ENCODE measurements at regions not wholly inside any gene's neighbourhood (a gene's known extent, or its start where the extent isn't known, plus 50 kb on each side); places are given as distances from the start of the nearest gene placed in this dataset.

- H3K27ac Mint-ChIP-seq: no peak overlapping the region
- no peak overlapping the region for H3K27ac ChIP-seq (ENCODE audit: low read depth in 1 of 2, low read length in 2 of 2)
- ATAC-seq (ENCODE audit: poor library complexity) (no peak), DNase-seq (no peak)
- ChIA-PET POLR2A (no interaction called here), CTCF (no interaction called here)
- H3K36me3 Mint-ChIP-seq (ENCODE audit: low read depth): no peaks in the 10 kb centered on the region
- no peaks in the 10 kb centered on the region for H3K4me1 Mint-ChIP-seq (ENCODE audit: low read depth)
- H3K36me3 ChIP-seq (ENCODE audit: insufficient read depth, low read length): no peaks in the 10 kb centered on the region
- no peaks in the 10 kb centered on the region for H3K4me1 ChIP-seq (ENCODE audit: insufficient read depth, low read length)
- H3K27me3 Mint-ChIP-seq: peaks cover 36% of the 10 kb centered on the region
- intact Hi-C loops (cut with DNase I, micrococcal nuclease): no loop called here
- TF ChIP-seq CTCF (IDR thresholded peaks at IDR 0.05): no peak
- peaks cover 3% of the 10 kb centered on the region for H3K9me3 Mint-ChIP-seq
- peaks cover 0 to 6% of the 10 kb centered on the region in 2 experiments for H3K9me3 ChIP-seq (ENCODE audit: control insufficient read depth in 1 of 2, insufficient read depth in 1 of 2, low read length in 2 of 2)
- peaks cover 0 to 4% of the 10 kb centered on the region in 2 experiments for H3K27me3 ChIP-seq (ENCODE audit: control insufficient read depth in 1 of 2, insufficient read depth in 2 of 2, low read length in 2 of 2)
- no peak overlapping the region for H3K4me3 Mint-ChIP-seq
- no peak overlapping the region for H3K4me3 ChIP-seq (ENCODE audit: low read length)
Observed at GRCh38 chr10:131792011-131792651, 108.7 kb upstream of the PPP2R2D start.

- H3K36me3 ChIP-seq (ENCODE audit: insufficient read depth, low read length): no peaks in the 10 kb centered on the region
- Mint-ChIP-seq H3K9me3 (peaks cover 4% of the 10 kb centered on the region), H3K4me1 (ENCODE audit: low read depth) (no peaks in the 10 kb centered on the region), H3K27ac (no peak overlapping the region), H3K4me3 (no peak overlapping the region), H3K27me3 (peaks cover 36% of the 10 kb centered on the region), H3K36me3 (ENCODE audit: low read depth) (no peaks in the 10 kb centered on the region)
- TF ChIP-seq CTCF (IDR thresholded peaks at IDR 0.05): no peak
- intact Hi-C loops (cut with DNase I, micrococcal nuclease): no loop called here
- no peak for DNase-seq
- peaks cover 0 to 4% of the 10 kb centered on the region in 2 experiments for H3K27me3 ChIP-seq (ENCODE audit: control insufficient read depth in 1 of 2, insufficient read depth in 2 of 2, low read length in 2 of 2)
- peaks cover 4 to 6% of the 10 kb centered on the region in 2 experiments for H3K9me3 ChIP-seq (ENCODE audit: control insufficient read depth in 1 of 2, insufficient read depth in 1 of 2, low read length in 2 of 2)
- ChIA-PET CTCF (no interaction called here), POLR2A (no interaction called here)
- H3K4me3 ChIP-seq (ENCODE audit: low read length): no peak overlapping the region
- H3K27ac ChIP-seq (ENCODE audit: low read depth in 1 of 2, low read length in 2 of 2): no peak overlapping the region
- no peak for ATAC-seq (ENCODE audit: poor library complexity)
- no peaks in the 10 kb centered on the region for H3K4me1 ChIP-seq (ENCODE audit: insufficient read depth, low read length)
Observed at GRCh38 chr10:131792809-131793208, 108.0 kb upstream of the PPP2R2D start.

- Mint-ChIP-seq H3K36me3 (ENCODE audit: low read depth) (no peaks in the 10 kb centered on the region), H3K9me3 (peaks cover 10% of the 10 kb centered on the region), H3K27me3 (peaks cover 23% of the 10 kb centered on the region), H3K4me1 (ENCODE audit: low read depth) (no peaks in the 10 kb centered on the region), H3K27ac (no peak overlapping the region), H3K4me3 (no peak overlapping the region)
- TF ChIP-seq CTCF (IDR thresholded peaks at IDR 0.05): no peak
- ATAC-seq (ENCODE audit: poor library complexity): no peak
- no peak overlapping the region for H3K4me3 ChIP-seq (ENCODE audit: low read length)
- H3K9me3 ChIP-seq (ENCODE audit: control insufficient read depth in 1 of 2, insufficient read depth in 1 of 2, low read length in 2 of 2): peaks cover 4 to 21% of the 10 kb centered on the region in 2 experiments
- peaks cover 0 to 4% of the 10 kb centered on the region in 2 experiments for H3K27me3 ChIP-seq (ENCODE audit: control insufficient read depth in 1 of 2, insufficient read depth in 2 of 2, low read length in 2 of 2)
- DNase-seq: no peak
- no peaks in the 10 kb centered on the region for H3K4me1 ChIP-seq (ENCODE audit: insufficient read depth, low read length)
- intact Hi-C loops (cut with DNase I, micrococcal nuclease): no loop called here
- CTCF ChIA-PET: no interaction called here
- POLR2A ChIA-PET: no interaction called here
- no peak overlapping the region for H3K27ac ChIP-seq (ENCODE audit: low read depth in 1 of 2, low read length in 2 of 2)
- no peaks in the 10 kb centered on the region for H3K36me3 ChIP-seq (ENCODE audit: insufficient read depth, low read length)
Observed at GRCh38 chr10:131795761-131796160, 105.0 kb upstream of the PPP2R2D start.
